ENCODE measurements at regions not wholly inside any gene's neighbourhood (a gene's known extent, or its start where the extent isn't known, plus 50 kb on each side); places are given as distances from the start of the nearest gene placed in this dataset.
"Not testable (repeated sequence)": the region's sequence is repeated elsewhere in the genome, so short reads cannot be mapped to it uniquely, and the experiment has no call there.

DNA sequence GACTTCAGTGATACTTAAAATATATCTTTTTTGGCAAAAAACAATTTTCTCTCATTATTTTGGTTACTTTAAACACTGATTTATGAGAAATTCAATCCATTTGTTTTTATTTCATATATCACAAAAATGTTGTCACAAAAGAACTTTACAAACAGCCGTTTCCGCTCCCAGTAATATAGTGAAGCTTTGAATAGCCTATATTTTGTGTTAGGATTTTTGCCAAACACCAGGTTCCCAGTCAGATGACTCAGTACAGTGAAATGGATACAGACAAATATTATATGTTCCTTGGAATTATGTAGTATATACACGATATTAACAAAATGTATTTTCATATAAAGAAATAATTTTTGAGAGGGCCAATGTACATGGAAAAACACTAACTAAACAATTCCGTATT lies 411.1 kb downstream of the CCER1 start:
- no peaks in the 10 kb centered on the region for H3K9me3 Mint-ChIP-seq
- TF ChIP-seq, protein P1, sequence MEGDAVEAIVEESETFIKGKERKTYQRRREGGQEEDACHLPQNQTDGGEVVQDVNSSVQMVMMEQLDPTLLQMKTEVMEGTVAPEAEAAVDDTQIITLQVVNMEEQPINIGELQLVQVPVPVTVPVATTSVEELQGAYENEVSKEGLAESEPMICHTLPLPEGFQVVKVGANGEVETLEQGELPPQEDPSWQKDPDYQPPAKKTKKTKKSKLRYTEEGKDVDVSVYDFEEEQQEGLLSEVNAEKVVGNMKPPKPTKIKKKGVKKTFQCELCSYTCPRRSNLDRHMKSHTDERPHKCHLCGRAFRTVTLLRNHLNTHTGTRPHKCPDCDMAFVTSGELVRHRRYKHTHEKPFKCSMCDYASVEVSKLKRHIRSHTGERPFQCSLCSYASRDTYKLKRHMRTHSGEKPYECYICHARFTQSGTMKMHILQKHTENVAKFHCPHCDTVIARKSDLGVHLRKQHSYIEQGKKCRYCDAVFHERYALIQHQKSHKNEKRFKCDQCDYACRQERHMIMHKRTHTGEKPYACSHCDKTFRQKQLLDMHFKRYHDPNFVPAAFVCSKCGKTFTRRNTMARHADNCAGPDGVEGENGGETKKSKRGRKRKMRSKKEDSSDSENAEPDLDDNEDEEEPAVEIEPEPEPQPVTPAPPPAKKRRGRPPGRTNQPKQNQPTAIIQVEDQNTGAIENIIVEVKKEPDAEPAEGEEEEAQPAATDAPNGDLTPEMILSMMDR (IDR thresholded peaks at IDR 0.05) = no peak
- no peaks in the 10 kb centered on the region for H3K4me1 Mint-ChIP-seq
- DNase-seq = no peak
- H3K4me3 Mint-ChIP-seq = no peak overlapping the region
- H3K27ac Mint-ChIP-seq = no peak overlapping the region
- H3K36me3 Mint-ChIP-seq (ENCODE audit: low read depth) = no peaks in the 10 kb centered on the region
- peaks cover 2% of the 10 kb centered on the region for H3K27me3 Mint-ChIP-seq (ENCODE audit: low read depth, poor library complexity)

DNA sequence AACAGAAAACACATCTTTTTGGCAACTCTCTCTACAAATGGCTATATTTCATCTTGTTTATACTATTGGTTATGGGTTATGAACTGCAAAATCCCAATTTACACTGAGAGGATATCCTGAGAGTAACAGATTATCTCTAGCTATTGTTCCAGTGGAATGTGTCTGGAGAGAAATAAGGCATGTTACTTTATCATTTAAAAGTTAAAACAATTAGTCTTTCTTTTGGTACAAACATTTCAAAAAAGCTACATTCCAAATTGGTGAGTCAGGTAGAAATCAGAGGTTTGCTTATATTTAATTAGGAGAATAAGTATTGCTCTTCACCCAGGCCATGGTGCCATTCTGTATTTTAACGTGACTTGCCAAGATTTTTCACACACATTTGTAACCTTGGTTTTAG lies 411.6 kb downstream of the CCER1 start:
- no peak overlapping the region for H3K4me3 Mint-ChIP-seq
- H3K9me3 Mint-ChIP-seq = no peaks in the 10 kb centered on the region
- H3K36me3 Mint-ChIP-seq (ENCODE audit: low read depth) = no peaks in the 10 kb centered on the region
- no peak for DNase-seq
- TF ChIP-seq, protein P1 (IDR thresholded peaks at IDR 0.05) = no peak
- no peak overlapping the region for H3K27ac Mint-ChIP-seq
- H3K27me3 Mint-ChIP-seq (ENCODE audit: low read depth, poor library complexity) = peaks cover under 1% of the 10 kb centered on the region
- no peaks in the 10 kb centered on the region for H3K4me1 Mint-ChIP-seq

DNA sequence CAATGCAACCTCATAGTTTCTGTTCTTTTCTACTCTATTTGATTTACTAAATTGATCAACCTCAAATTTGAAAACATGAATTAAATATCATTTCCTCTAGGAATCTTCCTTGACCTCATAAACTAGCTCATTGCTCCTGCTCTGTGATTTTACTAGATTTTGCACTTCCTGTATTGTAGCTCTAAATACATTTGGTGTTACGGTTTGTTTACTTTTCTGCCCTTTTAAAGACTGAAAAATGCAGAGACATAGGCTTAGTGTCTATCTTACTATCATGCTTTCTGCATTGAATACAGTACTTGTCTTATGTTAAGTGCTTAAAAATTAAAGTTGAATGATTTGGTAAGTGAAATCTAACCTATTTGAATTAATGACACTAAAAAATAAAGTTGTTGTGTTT lies 412.1 kb downstream of the CCER1 start:
- not testable (repeated sequence) for H3K4me1 Mint-ChIP-seq; H3K27me3 Mint-ChIP-seq (ENCODE audit: low read depth, poor library complexity); H3K4me3 Mint-ChIP-seq; H3K27ac Mint-ChIP-seq; H3K9me3 Mint-ChIP-seq; DNase-seq; H3K36me3 Mint-ChIP-seq (ENCODE audit: low read depth)

DNA sequence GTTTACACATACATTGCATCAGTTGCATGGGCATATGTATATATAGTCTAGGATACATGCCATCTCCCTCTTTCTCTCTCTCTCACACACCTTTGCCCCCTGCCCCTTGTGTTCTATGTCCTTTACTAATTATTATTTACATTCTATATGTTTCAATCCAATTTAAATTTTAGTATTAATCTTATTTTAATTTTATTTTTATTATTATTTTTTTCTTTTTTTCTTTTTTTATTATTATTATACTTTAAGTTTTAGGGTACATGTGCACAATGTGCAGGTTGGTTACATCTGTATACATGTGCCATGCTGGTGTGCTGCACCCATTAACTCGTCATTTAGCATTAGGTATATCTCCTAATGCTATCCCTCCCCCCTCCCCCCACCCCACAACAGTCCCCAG lies 421.1 kb downstream of the CCER1 start:
- H3K4me3 Mint-ChIP-seq, DNase-seq: not testable (repeated sequence)

DNA sequence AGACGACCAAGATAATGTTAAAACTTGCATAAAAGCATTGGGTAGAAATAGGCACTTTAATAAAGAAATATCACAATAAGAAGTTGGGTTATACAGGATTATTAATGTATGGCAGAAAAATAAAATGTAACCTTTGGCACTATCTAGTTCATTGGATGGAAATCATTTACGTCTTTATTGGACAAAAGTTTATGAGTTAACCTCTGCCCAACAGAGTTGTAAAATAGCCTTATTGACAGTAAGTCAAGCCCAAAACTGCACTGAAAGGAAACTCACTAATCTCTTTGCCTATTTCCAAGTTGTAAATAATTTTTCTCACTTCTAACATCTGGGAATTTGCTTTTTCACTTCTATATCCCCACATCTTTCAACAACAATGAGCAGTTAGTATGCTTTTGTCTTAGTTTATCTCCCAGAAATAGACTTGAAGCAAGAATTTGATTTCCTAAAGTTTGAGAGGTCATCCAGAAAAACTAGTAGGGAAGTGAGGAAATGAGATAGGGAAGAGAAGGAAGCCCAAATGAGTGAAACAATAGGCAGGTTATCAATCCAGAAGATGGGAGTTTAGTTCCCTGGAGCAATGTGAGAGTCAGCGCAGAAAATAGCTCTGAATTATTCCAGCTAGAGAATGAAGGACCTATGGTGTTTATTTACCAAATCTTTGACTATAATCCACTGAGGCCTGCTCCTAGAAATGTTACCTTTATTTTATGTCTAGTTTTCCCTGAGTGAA lies 434.8 kb downstream of the CCER1 start:
- Mint-ChIP-seq H3K27me3 (ENCODE audit: low read depth, poor library complexity) (no peaks in the 10 kb centered on the region), H3K4me1 (peaks cover 14% of the 10 kb centered on the region), H3K9me3 (no peaks in the 10 kb centered on the region), H3K36me3 (ENCODE audit: low read depth) (no peaks in the 10 kb centered on the region), H3K4me3 (no peak overlapping the region), H3K27ac (no peak overlapping the region)
- DNase-seq = no peak
- TF ChIP-seq, protein P1 (IDR thresholded peaks at IDR 0.05) = no peak

More for the DNA sequence above, 421.1 kb downstream of the CCER1 start:
- not testable (repeated sequence) for H3K27me3 Mint-ChIP-seq (ENCODE audit: low read depth, poor library complexity); H3K36me3 Mint-ChIP-seq (ENCODE audit: low read depth); H3K9me3 Mint-ChIP-seq; H3K4me1 Mint-ChIP-seq; H3K27ac Mint-ChIP-seq

DNA sequence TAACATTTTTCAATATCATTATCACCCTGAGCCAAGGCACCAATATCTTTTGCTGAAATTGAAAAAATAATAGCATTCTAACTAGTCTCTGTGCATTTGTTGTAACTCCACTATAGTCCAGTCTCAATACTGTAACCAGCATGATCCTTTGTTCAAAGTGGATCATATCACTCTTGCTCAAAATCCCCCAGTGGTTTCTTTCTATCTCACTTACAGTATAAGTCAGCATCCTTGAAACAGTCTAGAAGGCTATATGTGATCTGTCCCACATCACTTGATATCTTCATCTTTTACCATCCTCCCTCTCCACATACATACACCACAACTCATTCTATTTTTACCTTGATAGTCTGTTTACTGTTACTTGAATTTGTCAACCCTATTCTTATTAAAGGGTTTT lies 435.7 kb downstream of the CCER1 start:
- Mint-ChIP-seq H3K4me3 (no peak overlapping the region), H3K9me3 (no peaks in the 10 kb centered on the region), H3K4me1 (peaks cover 21% of the 10 kb centered on the region), H3K27me3 (ENCODE audit: low read depth, poor library complexity) (no peaks in the 10 kb centered on the region), H3K27ac (no peak overlapping the region), H3K36me3 (ENCODE audit: low read depth) (no peaks in the 10 kb centered on the region)
- TF ChIP-seq, protein P1 (IDR thresholded peaks at IDR 0.05) = no peak
- DNase-seq = no peak

Data from nephron progenitor cell (in vitro differentiated cells).